H9 (cell line): ENCODE measurements at regions not wholly inside any gene's neighbourhood (a gene's known extent, or its start where the extent isn't known, plus 50 kb on each side); places are given as distances from the start of the nearest gene placed in this dataset.

ENCODE experiments used
- DNase-seq: peaks from one replicate; pipeline ENCODE4 v3.0.0-alpha.2; 2017
- H2AFZ ChIP-seq: one replicate; pipeline ENCODE4 v1.6.1; 2013; ENCODE audit warnings: mild to moderate bottlenecking, low read length, control low read depth, moderate library complexity
- H2AK5ac ChIP-seq: 2 replicates; pipeline ENCODE4 v1.6.1; 2013; ENCODE audit warnings: low read length, control low read depth, mixed read lengths; ENCODE audit not compliant: insufficient read length
- H2BK120ac ChIP-seq: one replicate; pipeline ENCODE4 v1.6.1; 2013; ENCODE audit warnings: low read depth, mild to moderate bottlenecking, low read length, control low read depth, inconsistent platforms; ENCODE audit not compliant: poor library complexity, severe bottlenecking
- H2BK12ac ChIP-seq: 2 replicates; pipeline ENCODE4 v1.6.1; 2013; ENCODE audit warnings: low read length, control low read depth, mixed read lengths, low read depth; ENCODE audit not compliant: insufficient read length
- H2BK15ac ChIP-seq: 2 replicates; pipeline ENCODE4 v1.6.1; 2013; ENCODE audit warnings: low read depth, low read length, control low read depth
- H2BK20ac ChIP-seq: one replicate; pipeline ENCODE4 v1.6.1; 2013; ENCODE audit warnings: low read depth, mild to moderate bottlenecking, low read length, control low read depth, inconsistent platforms; ENCODE audit not compliant: poor library complexity, severe bottlenecking
- H2BK5ac ChIP-seq: 2 replicates; pipeline ENCODE4 v1.6.1; 2013; ENCODE audit warnings: low read length, control low read depth, mixed read lengths; ENCODE audit not compliant: insufficient read length
- H3K14ac ChIP-seq: 2 replicates; pipeline ENCODE4 v1.6.1; 2013; ENCODE audit warnings: low read length, control low read depth; ENCODE audit not compliant: insufficient read depth
- H3K18ac ChIP-seq: 2 replicates; pipeline ENCODE4 v1.6.1; 2013; ENCODE audit warnings: low read depth, mild to moderate bottlenecking, mixed read lengths, low read length, control low read depth; ENCODE audit not compliant: insufficient read length
- H3K23ac ChIP-seq: 2 replicates; pipeline ENCODE4 v1.6.1; 2013; ENCODE audit warnings: low read length, control low read depth, mixed read lengths, low read depth; ENCODE audit not compliant: insufficient read length
- H3K23me2 ChIP-seq: 2 replicates; pipeline ENCODE4 v1.6.1; 2013; ENCODE audit warnings: low read depth, mild to moderate bottlenecking, mixed read lengths, low read length, control low read depth; ENCODE audit not compliant: insufficient read length, poor library complexity, severe bottlenecking
- H3K27ac ChIP-seq: 2 replicates; pipeline ENCODE4 v1.5.1; 2013; ENCODE audit warnings: low read length, control low read depth, mixed read lengths, low read depth; ENCODE audit not compliant: insufficient read length
- H3K27me3 ChIP-seq: 2 replicates; pipeline ENCODE4 v1.6.1; 2013; ENCODE audit warnings: low read length, control low read depth, inconsistent platforms; ENCODE audit not compliant: insufficient read depth
- H3K4ac ChIP-seq: 2 replicates; pipeline ENCODE4 v1.6.1; 2013; ENCODE audit warnings: low read depth, mild to moderate bottlenecking, control low read depth, inconsistent platforms, low read length, moderate library complexity
- H3K4me1 ChIP-seq: 2 replicates; pipeline ENCODE4 v1.6.1; 2013; ENCODE audit warnings: low read length, control low read depth, inconsistent platforms; ENCODE audit not compliant: insufficient read depth
- H3K4me2 ChIP-seq: 2 replicates; pipeline ENCODE4 v1.6.1; 2013; ENCODE audit warnings: low read length, control low read depth, mixed read lengths; ENCODE audit not compliant: insufficient read length, insufficient read depth
- H3K56ac ChIP-seq: 2 replicates; pipeline ENCODE4 v1.6.1; 2013; ENCODE audit warnings: low read depth, mild to moderate bottlenecking, mixed read lengths, low read length, control low read depth; ENCODE audit not compliant: insufficient read length
- H3K79me1 ChIP-seq: 2 replicates; pipeline ENCODE4 v1.6.1; 2013; ENCODE audit warnings: low read depth, mild to moderate bottlenecking, moderate library complexity, low read length, control low read depth, inconsistent platforms; ENCODE audit not compliant: insufficient read depth, poor library complexity, severe bottlenecking
- H3K79me2 ChIP-seq: 2 replicates; pipeline ENCODE4 v1.6.1; 2013; ENCODE audit warnings: low read length, control low read depth, inconsistent platforms; ENCODE audit not compliant: insufficient read depth
- H3K9ac ChIP-seq: 2 replicates; pipeline ENCODE4 v1.6.1; 2013; ENCODE audit warnings: low read length, control low read depth, mixed read lengths; ENCODE audit not compliant: insufficient read length; ENCODE audit errors: extremely low read depth
- H3K9me3 ChIP-seq: one replicate; pipeline ENCODE4 v1.6.1; 2013; ENCODE audit warnings: low read depth, low read length, inconsistent platforms; ENCODE audit not compliant: control insufficient read depth
- H3T11ph ChIP-seq: one replicate; pipeline ENCODE4 v1.6.1; 2013; ENCODE audit warnings: mild to moderate bottlenecking, low read length, control low read depth, inconsistent platforms
- H4K20me1 ChIP-seq: one replicate; pipeline ENCODE4 v1.6.1; 2013; ENCODE audit not compliant: control insufficient read depth, insufficient read length, insufficient read depth
- H4K5ac ChIP-seq: 2 replicates; pipeline ENCODE4 v1.6.1; 2013; ENCODE audit warnings: low read depth, mild to moderate bottlenecking, mixed read lengths, low read length, control low read depth; ENCODE audit not compliant: insufficient read length
- H4K8ac ChIP-seq: replicated peaks from 2 replicates; pipeline ENCODE4 v1.6.1; 2013; ENCODE audit warnings: low read length, control low read depth, mixed read lengths, low read depth; ENCODE audit not compliant: insufficient read length
- H4K91ac ChIP-seq: 2 replicates; pipeline ENCODE4 v1.6.1; 2013; ENCODE audit warnings: low read depth, mild to moderate bottlenecking, moderate library complexity, mixed read lengths, low read length, control low read depth; ENCODE audit not compliant: insufficient read length
- H3K27ac Mint-ChIP-seq, 3 experiments: 2 replicates in 2 of 3; 3 replicates in 1 of 3; pipeline ENCODE4 v1.8.0; 2020 to 2021; ENCODE audit warnings: mixed read lengths in 3 of 3, mild to moderate bottlenecking in 1 of 3, moderate library complexity in 1 of 3
- H3K27me3 Mint-ChIP-seq: 2 replicates; pipeline ENCODE4 v1.8.0; 2021; ENCODE audit warnings: low read depth, mild to moderate bottlenecking, moderate library complexity, mixed read lengths
- H3K36me3 Mint-ChIP-seq, 3 experiments: 2 replicates in 2 of 3; 3 replicates in 1 of 3; pipeline ENCODE4 v1.8.0; 2020 to 2021; ENCODE audit warnings: low read depth in 3 of 3, mixed read lengths in 3 of 3; ENCODE audit not compliant: insufficient read depth in 1 of 3
- H3K4me1 Mint-ChIP-seq, 2 experiments: 2 replicates each; pipeline ENCODE4 v1.8.0; 2020; ENCODE audit warnings: mixed read lengths in 2 of 2
- H3K4me3 Mint-ChIP-seq, 2 experiments: 2 replicates in 1 of 2; 3 replicates in 1 of 2; pipeline ENCODE4 v1.8.0; 2020 to 2021; ENCODE audit warnings: mild to moderate bottlenecking in 2 of 2, mixed read lengths in 2 of 2, moderate library complexity in 1 of 2
- H3K9me3 Mint-ChIP-seq, 2 experiments: 2 replicates in 1 of 2; 3 replicates in 1 of 2; pipeline ENCODE4 v1.8.0; 2020; ENCODE audit warnings: mild to moderate bottlenecking in 2 of 2, mixed read lengths in 2 of 2, moderate library complexity in 1 of 2
- WGBS: extraction: QIAGEN DNeasy Blood & Tissue Kit; methylation state at CpG from one replicate; pipeline ENCODE4 v1.1.7; 2013; ENCODE audit warnings: missing lambda C conversion rate, low lambda C conversion rate, mixed read lengths; ENCODE audit not compliant: insufficient read length; ENCODE audit errors: extremely low coverage; 5-methylcytosine and 5-hydroxymethylcytosine counted together
- TF ChIP-seq, protein P1 (sequence below): fragments of 200-600 bp; sonication (generic); conservative IDR thresholded peaks from 3 replicates; pipeline ENCODE4 v1.8.0; 2021; ENCODE audit warnings: antibody characterized with exemption, mild to moderate bottlenecking

DNA sequence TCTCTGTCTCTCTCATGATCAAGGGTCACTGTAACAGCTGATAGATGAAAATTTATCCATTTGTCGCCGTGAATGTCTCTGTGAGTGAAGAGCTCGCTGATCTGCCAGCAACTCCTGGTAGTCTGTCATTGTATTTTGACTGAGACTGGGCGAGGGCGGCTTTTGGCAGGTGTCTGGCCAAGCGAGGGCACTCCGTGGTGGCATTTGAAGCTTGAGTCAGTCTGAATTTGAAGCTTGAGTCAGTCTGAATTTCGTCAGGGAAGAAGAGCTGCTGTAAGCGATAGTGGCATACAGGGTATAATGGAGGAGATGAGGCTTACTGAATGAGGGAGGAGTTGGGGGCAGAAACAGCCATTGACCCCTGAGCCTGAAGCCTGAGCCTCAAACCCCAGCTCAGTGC is 56.8 kb upstream of the FAM181A start:
- Histone ChIP-seq H4K5ac (no peak overlapping the region), H4K20me1 (no peaks in the 10 kb centered on the region), H4K8ac (no peak overlapping the region), H3K79me2 (no peaks in the 10 kb centered on the region), H3K9me3 (no peaks in the 10 kb centered on the region), H3K14ac (no peak overlapping the region), H2BK15ac (no peak overlapping the region), H2AK5ac (no peak overlapping the region), H3K27ac (no peak overlapping the region), H2BK5ac (no peak overlapping the region), H2BK20ac (no peak overlapping the region), H3K23ac (no peak overlapping the region), H3K9ac (no peak overlapping the region), H3K27me3 (no peaks in the 10 kb centered on the region), H3K23me2 (no peaks in the 10 kb centered on the region), H3K4me1 (no peaks in the 10 kb centered on the region), H3K56ac (no peak overlapping the region), H3T11ph (no peak overlapping the region), H2BK120ac (no peak overlapping the region), H3K4me2 (no peak overlapping the region), H2AFZ (no peak overlapping the region), H3K18ac (no peak overlapping the region), H2BK12ac (no peak overlapping the region), H3K4ac (no peak overlapping the region), H4K91ac (no peak overlapping the region), H3K79me1 (no peaks in the 10 kb centered on the region)
- no peak for DNase-seq
- Mint-ChIP-seq H3K27ac (no peak overlapping the region), H3K4me1 (no peaks in the 10 kb centered on the region), H3K4me3 (no peak overlapping the region), H3K27me3 (peaks cover 35% of the 10 kb centered on the region), H3K9me3 (peaks cover 13 to 15% of the 10 kb centered on the region in 2 experiments), H3K36me3 (peaks cover 3 to 11% (median 3%) of the 10 kb centered on the region in 3 experiments; a peak in 5 of 7 replicates)
- TF ChIP-seq, protein P1, sequence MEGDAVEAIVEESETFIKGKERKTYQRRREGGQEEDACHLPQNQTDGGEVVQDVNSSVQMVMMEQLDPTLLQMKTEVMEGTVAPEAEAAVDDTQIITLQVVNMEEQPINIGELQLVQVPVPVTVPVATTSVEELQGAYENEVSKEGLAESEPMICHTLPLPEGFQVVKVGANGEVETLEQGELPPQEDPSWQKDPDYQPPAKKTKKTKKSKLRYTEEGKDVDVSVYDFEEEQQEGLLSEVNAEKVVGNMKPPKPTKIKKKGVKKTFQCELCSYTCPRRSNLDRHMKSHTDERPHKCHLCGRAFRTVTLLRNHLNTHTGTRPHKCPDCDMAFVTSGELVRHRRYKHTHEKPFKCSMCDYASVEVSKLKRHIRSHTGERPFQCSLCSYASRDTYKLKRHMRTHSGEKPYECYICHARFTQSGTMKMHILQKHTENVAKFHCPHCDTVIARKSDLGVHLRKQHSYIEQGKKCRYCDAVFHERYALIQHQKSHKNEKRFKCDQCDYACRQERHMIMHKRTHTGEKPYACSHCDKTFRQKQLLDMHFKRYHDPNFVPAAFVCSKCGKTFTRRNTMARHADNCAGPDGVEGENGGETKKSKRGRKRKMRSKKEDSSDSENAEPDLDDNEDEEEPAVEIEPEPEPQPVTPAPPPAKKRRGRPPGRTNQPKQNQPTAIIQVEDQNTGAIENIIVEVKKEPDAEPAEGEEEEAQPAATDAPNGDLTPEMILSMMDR: no peak
- WGBS: no CpG with 5 or more reads among the region's 9 CpGs
